GM23338 (cell line): ENCODE measurements at regions not wholly inside any gene's neighbourhood (a gene's known extent, or its start where the extent isn't known, plus 50 kb on each side); places are given as distances from the start of the nearest gene placed in this dataset.

Experiments used
- CREB1 ChIP-seq: fragments of 250-450 bp; sonication (Bioruptor Pico); IDR thresholded peaks from 2 replicates; pipeline ENCODE4 v1.5.0; 2020; ENCODE audit warnings: low read depth, mild to moderate bottlenecking, moderate library complexity
- CTCF ChIP-seq, 2 experiments: fragments of 200-600 bp in 1 of 2; sonication (generic) in 1 of 2; conservative IDR thresholded peaks; 2 replicates each; pipeline versions ENCODE4 v1.5.1 to v1.6.1; 2016 to 2017; ENCODE audit warnings: antibody characterized with exemption in 2 of 2, low read depth in 2 of 2, mild to moderate bottlenecking in 2 of 2, moderate library complexity in 1 of 2
- ETS1 ChIP-seq: IDR thresholded peaks from 2 replicates; pipeline ENCODE4 v1.6.1; 2016; ENCODE audit warnings: antibody characterized with exemption
- EZH2 ChIP-seq: fragments of 200-600 bp; sonication (generic); IDR thresholded peaks from one replicate; pipeline ENCODE4 v1.8.0; 2017; ENCODE audit warnings: antibody characterized with exemption, mild to moderate bottlenecking, low read depth; ENCODE audit not compliant: unreplicated experiment
- EZH2phosphoT487 ChIP-seq: fragments of 200-600 bp; sonication (generic); IDR thresholded peaks from one replicate; pipeline ENCODE4 v1.8.1; 2018; ENCODE audit warnings: antibody characterized with exemption; ENCODE audit not compliant: unreplicated experiment
- JUNB ChIP-seq: IDR thresholded peaks from one replicate; pipeline ENCODE4 v1.6.1; 2016; ENCODE audit warnings: antibody characterized with exemption; ENCODE audit not compliant: unreplicated experiment
- NANOG ChIP-seq: IDR thresholded peaks from 2 replicates; pipeline ENCODE4 v1.6.1; 2016; ENCODE audit warnings: antibody characterized with exemption, borderline replicate concordance
- POLR2AphosphoS5 ChIP-seq: IDR thresholded peaks from 2 replicates; pipeline ENCODE4 v1.6.1; 2016; ENCODE audit warnings: antibody characterized with exemption, low read depth
- REST ChIP-seq: IDR thresholded peaks from one replicate; pipeline ENCODE4 v1.6.1; 2018; ENCODE audit warnings: antibody characterized with exemption; ENCODE audit not compliant: unreplicated experiment
- STAT1 ChIP-seq: IDR thresholded peaks from one replicate; pipeline ENCODE4 v1.6.1; 2016; ENCODE audit warnings: antibody characterized with exemption; ENCODE audit not compliant: unreplicated experiment
- ZNF114 ChIP-seq: fragments of 250-450 bp; sonication (Bioruptor Pico); IDR thresholded peaks from 2 replicates; pipeline ENCODE4 v1.5.0; 2020; ENCODE audit warnings: mild to moderate bottlenecking, moderate library complexity
- ZNF331 ChIP-seq: fragments of 250-450 bp; sonication (Bioruptor Pico); IDR thresholded peaks from 2 replicates; pipeline ENCODE4 v1.5.0; 2020; ENCODE audit warnings: low read depth, mild to moderate bottlenecking, moderate library complexity
- ZNF462 ChIP-seq: fragments of 250-450 bp; sonication (Bioruptor Pico); IDR thresholded peaks from 2 replicates; pipeline ENCODE4 v1.5.0; 2020; ENCODE audit warnings: mild to moderate bottlenecking, moderate library complexity

- TF ChIP-seq CTCF (conservative IDR thresholded peaks at IDR 0.05; ENCODE audit: low read depth in 2 of 2) = no peak
- no peak for TF ChIP-seq EZH2
- no peak for TF ChIP-seq REST
- no peak for TF ChIP-seq EZH2phosphoT487
- no peak for TF ChIP-seq JUNB
- TF ChIP-seq ZNF331 (CRISPR knock-in tag) = no peak
- TF ChIP-seq POLR2AphosphoS5 = no peak
- no peak for TF ChIP-seq NANOG
- no peak for TF ChIP-seq STAT1
- TF ChIP-seq ETS1 = no peak
- TF ChIP-seq CREB1 (CRISPR knock-in tag) = no peak
- no peak for TF ChIP-seq ZNF114 (CRISPR knock-in tag)
- no peak for TF ChIP-seq ZNF462
These were observed 1011.8 kb upstream of the NCAM2 start for GRCh38 chr21:19986396-19986795.
